Smooth muscle cell (in vitro differentiated cells): ENCODE measurements at regions not wholly inside any gene's neighbourhood (a gene's known extent, or its start where the extent isn't known, plus 50 kb on each side); places are given as distances from the start of the nearest gene placed in this dataset.

ENCODE experiments used
- DNase-seq: peaks from one replicate; lab custom pipeline; 2025; ENCODE audit not compliant: unreplicated experiment; lab: John Stamatoyannopoulos, UW
- H2AFZ ChIP-seq: fragments of 200-600 bp; sonication (generic); 2 replicates; pipeline ENCODE4 v1.6.0; 2016; ENCODE audit warnings: antibody characterized with exemption, low read depth, mild to moderate bottlenecking
- H3F3A ChIP-seq: fragments of 200-600 bp; sonication (generic); 2 replicates; pipeline ENCODE4 v1.6.0; 2017; ENCODE audit warnings: antibody characterized with exemption, low read depth
- H3K27ac ChIP-seq: fragments of 200-600 bp; sonication (generic); 2 replicates; pipeline ENCODE4 v1.5.1; 2016; ENCODE audit warnings: low read depth, mild to moderate bottlenecking
- H3K27me3 ChIP-seq: fragments of 200-600 bp; sonication (generic); 2 replicates; pipeline ENCODE4 v1.6.1; 2016; ENCODE audit warnings: low read depth, mild to moderate bottlenecking
- H3K36me3 ChIP-seq: fragments of 200-600 bp; sonication (generic); 2 replicates; pipeline ENCODE4 v1.5.1; 2016; ENCODE audit warnings: low read depth
- H3K4me1 ChIP-seq: fragments of 200-600 bp; sonication (generic); 2 replicates; pipeline ENCODE4 v1.5.1; 2016; ENCODE audit warnings: low read depth
- H3K4me2 ChIP-seq: fragments of 200-600 bp; sonication (generic); 2 replicates; pipeline ENCODE4 v1.6.0; 2016; ENCODE audit warnings: mild to moderate bottlenecking
- H3K4me3 ChIP-seq: fragments of 200-600 bp; sonication (generic); 2 replicates; pipeline ENCODE4 v1.5.1; 2016; ENCODE audit warnings: mild to moderate bottlenecking
- H3K79me2 ChIP-seq: fragments of 200-600 bp; sonication (generic); 2 replicates; pipeline ENCODE4 v1.6.0; 2016; ENCODE audit warnings: low read depth, mild to moderate bottlenecking
- H3K9ac ChIP-seq: fragments of 200-600 bp; sonication (generic); 2 replicates; pipeline ENCODE4 v1.6.0; 2016; ENCODE audit warnings: low read depth
- H3K9me3 ChIP-seq: fragments of 200-600 bp; sonication (generic); replicated peaks from 2 replicates; pipeline ENCODE4 v1.5.1; 2016; ENCODE audit warnings: low read depth
- H4K20me1 ChIP-seq: fragments of 200-600 bp; sonication (generic); 2 replicates; pipeline ENCODE4 v1.6.0; 2016; ENCODE audit warnings: low read depth
- CTCF ChIP-seq: fragments of 200-600 bp; sonication (generic); IDR thresholded peaks from 2 replicates; pipeline ENCODE4 v1.5.1; 2017; ENCODE audit warnings: borderline replicate concordance, mild to moderate bottlenecking, antibody characterized with exemption; ENCODE audit not compliant: insufficient read depth, poor library complexity, severe bottlenecking
- WGBS: methylation state at CpG from one replicate; pipeline ENCODE4 v1.1.7; 2016; ENCODE audit warnings: low lambda C conversion rate; 5-methylcytosine and 5-hydroxymethylcytosine counted together

GRCh38 chr6:140051521-140052512, 677.4 kb upstream of the CITED2 start:
- Histone ChIP-seq H3K4me3 (no peak overlapping the region), H3K27me3 (no peaks in the 10 kb centered on the region), H3K4me1 (peaks cover 19% of the 10 kb centered on the region), H3K4me2 (peak overlapping the region; percentile 69), H3K36me3 (no peaks in the 10 kb centered on the region), H2AFZ (no peak overlapping the region), H3K27ac (peak overlapping the region; percentile 97), H3K79me2 (no peaks in the 10 kb centered on the region), H4K20me1 (no peaks in the 10 kb centered on the region), H3K9ac (peak overlapping the region; percentile 91), H3K9me3 (no peaks in the 10 kb centered on the region), H3F3A (peaks cover 5% of the 10 kb centered on the region)
- DNase-seq = no peak
- no peak for TF ChIP-seq CTCF
- WGBS = 42% methylated on average over 7 of the region's 7 CpGs

GRCh38 chr6:140050101-140050995, 675.9 kb upstream of the CITED2 start:
- 49% methylated on average over 15 of the region's 15 CpGs for WGBS
- Histone ChIP-seq H3K27ac (peak overlapping the region; percentile 97), H3K4me3 (no peak overlapping the region), H3F3A (peaks cover 5% of the 10 kb centered on the region), H3K79me2 (no peaks in the 10 kb centered on the region), H4K20me1 (no peaks in the 10 kb centered on the region), H3K4me1 (peaks cover 19% of the 10 kb centered on the region), H3K27me3 (no peaks in the 10 kb centered on the region), H3K9ac (peak overlapping the region; percentile 91), H3K4me2 (peak overlapping the region; percentile 69), H3K9me3 (no peaks in the 10 kb centered on the region), H3K36me3 (no peaks in the 10 kb centered on the region), H2AFZ (peak overlapping the region; percentile 20)
- DNase-seq = no peak
- no peak for TF ChIP-seq CTCF

- Histone ChIP-seq H3K4me2 (no peak overlapping the region), H4K20me1 (no peaks in the 10 kb centered on the region), H3K4me1 (peaks cover 19% of the 10 kb centered on the region), H2AFZ (peak overlapping the region; percentile 34), H3K4me3 (no peak overlapping the region), H3K79me2 (no peaks in the 10 kb centered on the region), H3K27me3 (no peaks in the 10 kb centered on the region), H3K36me3 (no peaks in the 10 kb centered on the region), H3K27ac (peak overlapping the region; percentile 97), H3K9ac (peak overlapping the region; percentile 91), H3K9me3 (no peaks in the 10 kb centered on the region), H3F3A (peaks cover 5% of the 10 kb centered on the region)
- WGBS = 64% methylated on average over 2 of the region's 2 CpGs
- DNase-seq = no peak
- no peak for TF ChIP-seq CTCF
Measured at GRCh38 chr6:140049251-140049650, 674.8 kb upstream of the CITED2 start.
